ENCODE measurements at regions not wholly inside any gene's neighbourhood (a gene's known extent, or its start where the extent isn't known, plus 50 kb on each side); places are given as distances from the start of the nearest gene placed in this dataset.

- peaks cover 9% of the 10 kb centered on the region for H3K9me3 Mint-ChIP-seq
- TF ChIP-seq NFYB (CRISPR knock-in tag; conservative IDR thresholded peaks at IDR 0.05; ENCODE audit: low read depth) = no peak
- TF ChIP-seq CDX4 (CRISPR knock-in tag; IDR thresholded peaks at IDR 0.05; ENCODE audit: borderline replicate concordance) = no peak
- TF ChIP-seq IRF2 (CRISPR knock-in tag; IDR thresholded peaks at IDR 0.05; ENCODE audit: borderline replicate concordance, low read depth) = no peak
- no peak for TF ChIP-seq TP53 (CRISPR knock-in tag; IDR thresholded peaks at IDR 0.05)
- TF ChIP-seq ZNF281 (CRISPR knock-in tag; IDR thresholded peaks at IDR 0.05) = no peak
- no peak for TF ChIP-seq MYBL2 (CRISPR knock-in tag; IDR thresholded peaks at IDR 0.05)
- TF ChIP-seq CREM (CRISPR knock-in tag; IDR thresholded peaks at IDR 0.05) = no peak
- TF ChIP-seq PRRX2 (CRISPR knock-in tag; IDR thresholded peaks at IDR 0.05) = no peak
- TF ChIP-seq TCF7 (CRISPR knock-in tag; IDR thresholded peaks at IDR 0.05; ENCODE audit: low read depth) = no peak
- no peak for TF ChIP-seq FOXJ3 (CRISPR knock-in tag; IDR thresholded peaks at IDR 0.05; ENCODE audit: borderline replicate concordance)
- no peak for TF ChIP-seq NR3C1 (CRISPR knock-in tag; conservative IDR thresholded peaks at IDR 0.05; ENCODE audit: low read depth)
- TF ChIP-seq NR1H2 (CRISPR knock-in tag; IDR thresholded peaks at IDR 0.05) = no peak
- TF ChIP-seq ZBTB43 (CRISPR knock-in tag; IDR thresholded peaks at IDR 0.05) = no peak
- no peak for TF ChIP-seq OVOL2 (CRISPR knock-in tag; IDR thresholded peaks at IDR 0.05; ENCODE audit: borderline replicate concordance)
- no peak for TF ChIP-seq HMGXB4 (CRISPR knock-in tag; IDR thresholded peaks at IDR 0.05)
- no peak for TF ChIP-seq AFF4 (CRISPR knock-in tag; IDR thresholded peaks at IDR 0.05; ENCODE audit: borderline replicate concordance)
- no peak for TF ChIP-seq E2F1 (CRISPR knock-in tag; IDR thresholded peaks at IDR 0.05)
- ChIA-PET POLR2A (no interaction called here), CTCF (no interaction called here)
- ATAC-seq (no peak), DNase-seq (ENCODE audit: low spot score) (no peak)
- no peaks in the 10 kb centered on the region; the same call in 1 of the 2 replicates for H3K36me3 Mint-ChIP-seq
- H3K4me1 Mint-ChIP-seq = peaks cover 10% of the 10 kb centered on the region; the same call in 1 of the 2 replicates
- no peak overlapping the region for H3K4me3 Mint-ChIP-seq
- no peak overlapping the region for H3K27ac Mint-ChIP-seq
- H3K27me3 Mint-ChIP-seq (ENCODE audit: low read depth) = peaks cover 34% of the 10 kb centered on the region
Observed at GRCh38 chr11:121721448-121721847, 268.7 kb upstream of the SORL1-AS1 start.
